ENCODE measurements at regions not wholly inside any gene's neighbourhood (a gene's known extent, or its start where the extent isn't known, plus 50 kb on each side); places are given as distances from the start of the nearest gene placed in this dataset.

DNA sequence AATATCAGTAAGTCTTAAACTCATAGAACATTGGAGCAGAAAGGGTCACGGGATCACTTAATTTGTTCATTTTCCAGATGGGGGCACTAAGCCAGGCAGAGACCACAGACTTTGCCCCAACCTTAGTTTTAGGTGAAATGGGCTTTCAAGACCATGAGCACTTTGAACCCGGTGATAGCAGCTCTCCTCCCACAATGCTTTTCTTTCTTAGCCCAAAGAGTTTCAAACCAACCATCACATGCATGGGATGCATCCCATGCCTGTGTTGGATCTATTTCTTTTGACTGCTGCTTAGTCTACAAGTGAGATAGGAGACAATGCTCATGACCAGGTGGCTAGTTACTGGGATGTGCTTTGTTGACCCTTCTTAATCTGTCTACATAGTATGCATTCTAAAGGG lies 240.6 kb downstream of the NUF2 start:
- ChIA-PET POLR2A (no interaction called here), CTCF (interaction anchor here (1.4 to 2.8 kb wide), 6 partner anchors 312 to 1510 kb away, joined by 3 to 14 read pairs (median 10); no protein-coding TSS in a partner anchor)
- no peaks in the 10 kb centered on the region for H3K9me3 ChIP-seq (replicated peaks; ENCODE audit: control insufficient read depth, insufficient read depth, low read length)
- no peaks in the 10 kb centered on the region for H3K4me1 ChIP-seq (ENCODE audit: control insufficient read depth, extremely low read depth, insufficient read depth, low read length)
- no peak for DNase-seq (ENCODE audit: low read depth, low spot score)
- H3K36me3 ChIP-seq (ENCODE audit: control insufficient read depth in 2 of 2, extremely low read depth in 1 of 2, insufficient read depth in 2 of 2, low read length in 2 of 2), result no peaks in the 10 kb centered on the region
- H4K20me1 ChIP-seq (replicated peaks; ENCODE audit: control insufficient read depth, extremely low read depth, insufficient read depth, low read length), result no peaks in the 10 kb centered on the region
- no peak overlapping the region for H3K4me3 ChIP-seq (replicated peaks in 1 of 3; ENCODE audit: insufficient read depth in 1 of 3, low read depth in 1 of 3, low read length in 3 of 3)
- H2AFZ ChIP-seq (ENCODE audit: low read depth, low read length), result no peak overlapping the region
- TF ChIP-seq POLR2A (IDR thresholded peaks at IDR 0.05; ENCODE audit: low read depth, low read length) (no peak), EZH2 (IDR thresholded peaks at IDR 0.05; ENCODE audit: borderline replicate concordance, low read depth, low read length, severe bottlenecking) (no peak), JUN (IDR thresholded peaks at IDR 0.05; ENCODE audit: borderline replicate concordance, insufficient read depth, insufficient read length, low read depth) (no peak), POLR2AphosphoS5 (IDR thresholded peaks at IDR 0.05; ENCODE audit: insufficient read depth, low read depth, low read length) (no peak), MYC (IDR thresholded peaks at IDR 0.05; ENCODE audit: low read depth, low read length) (no peak), FOS (IDR thresholded peaks at IDR 0.05; ENCODE audit: borderline replicate concordance, insufficient read depth, low read length) (no peak), GATA2 (IDR thresholded peaks at IDR 0.05; ENCODE audit: insufficient read depth, insufficient read length, low read depth, low read length) (no peak)
- TF ChIP-seq, protein P1, sequence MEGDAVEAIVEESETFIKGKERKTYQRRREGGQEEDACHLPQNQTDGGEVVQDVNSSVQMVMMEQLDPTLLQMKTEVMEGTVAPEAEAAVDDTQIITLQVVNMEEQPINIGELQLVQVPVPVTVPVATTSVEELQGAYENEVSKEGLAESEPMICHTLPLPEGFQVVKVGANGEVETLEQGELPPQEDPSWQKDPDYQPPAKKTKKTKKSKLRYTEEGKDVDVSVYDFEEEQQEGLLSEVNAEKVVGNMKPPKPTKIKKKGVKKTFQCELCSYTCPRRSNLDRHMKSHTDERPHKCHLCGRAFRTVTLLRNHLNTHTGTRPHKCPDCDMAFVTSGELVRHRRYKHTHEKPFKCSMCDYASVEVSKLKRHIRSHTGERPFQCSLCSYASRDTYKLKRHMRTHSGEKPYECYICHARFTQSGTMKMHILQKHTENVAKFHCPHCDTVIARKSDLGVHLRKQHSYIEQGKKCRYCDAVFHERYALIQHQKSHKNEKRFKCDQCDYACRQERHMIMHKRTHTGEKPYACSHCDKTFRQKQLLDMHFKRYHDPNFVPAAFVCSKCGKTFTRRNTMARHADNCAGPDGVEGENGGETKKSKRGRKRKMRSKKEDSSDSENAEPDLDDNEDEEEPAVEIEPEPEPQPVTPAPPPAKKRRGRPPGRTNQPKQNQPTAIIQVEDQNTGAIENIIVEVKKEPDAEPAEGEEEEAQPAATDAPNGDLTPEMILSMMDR (IDR thresholded peaks at IDR 0.05; ENCODE audit: extremely low read depth in 1 of 2, insufficient read depth in 1 of 2, low read depth in 1 of 2, low read length in 2 of 2), result no peak
- TF ChIP-seq, protein P2, sequence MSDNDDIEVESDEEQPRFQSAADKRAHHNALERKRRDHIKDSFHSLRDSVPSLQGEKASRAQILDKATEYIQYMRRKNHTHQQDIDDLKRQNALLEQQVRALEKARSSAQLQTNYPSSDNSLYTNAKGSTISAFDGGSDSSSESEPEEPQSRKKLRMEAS (IDR thresholded peaks at IDR 0.05; ENCODE audit: insufficient read depth, insufficient read length), result no peak
- intact Hi-C loops (cut with micrococcal nuclease) (no loop called here), dilution Hi-C loops (cut with MboI; ENCODE audit: extremely low pct_ligation_motif_present, low sequenced_read_pairs) (no loop called here)
- no peaks in the 10 kb centered on the region for H3K27me3 ChIP-seq (ENCODE audit: control insufficient read depth in 2 of 2, insufficient read depth in 2 of 2, low read length in 2 of 2)
- no peak for FAIRE-seq
- no peaks in the 10 kb centered on the region for H3K79me2 ChIP-seq (ENCODE audit: control insufficient read depth, insufficient read depth, low read length)
- H3K9me1 ChIP-seq (replicated peaks; ENCODE audit: control insufficient read depth, extremely low read depth, insufficient read depth, low read length), result no peaks in the 10 kb centered on the region
- BruUV-seq (replicated peaks), result no TSS peak
- no peak overlapping the region for H3K27ac ChIP-seq (ENCODE audit: insufficient read depth, low read depth, low read length)
- no peak overlapping the region for H3K4me2 ChIP-seq (ENCODE audit: insufficient read depth, low read length)
- no peak overlapping the region for H3K9ac ChIP-seq (replicated peaks; ENCODE audit: extremely low read depth, insufficient read depth, low read length)
